H1 (cell line): ENCODE measurements at regions not wholly inside any gene's neighbourhood (a gene's known extent, or its start where the extent isn't known, plus 50 kb on each side); places are given as distances from the start of the nearest gene placed in this dataset.

Experiments used
- CTCF ChIA-PET: fragments of 300-600 bp; sonication (Branson Sonifier 250); formaldehyde crosslinking; loops from one replicate; lab custom pipeline; 2021; ENCODE audit not compliant: partially characterized antibody; lab: Charles Lee
- POLR2A ChIA-PET: fragments of 300-600 bp; sonication (Branson Sonifier 250); formaldehyde crosslinking; loops from one replicate; lab custom pipeline; 2021; ENCODE audit warnings: inconsistent platforms; ENCODE audit not compliant: partially characterized antibody; lab: Charles Lee
- DNase-seq, 2 experiments: peaks; one replicate each; pipeline versions ENCODE4 v3.0.0 to v3.0.0-alpha.2; 2010 to 2022; ENCODE audit warnings: low spot score in 2 of 2, low read depth in 1 of 2, mixed read lengths in 1 of 2
- FAIRE-seq: peaks from 2 replicates; lab custom pipeline; 2011; peaks lifted over from hg19 to GRCh38; lab: Jason Lieb, UNC
- H2AFZ ChIP-seq: 2 replicates; pipeline ENCODE4 v1.8.1; 2012; ENCODE audit warnings: low read length, inconsistent platforms
- H2AK5ac ChIP-seq: 2 replicates; pipeline ENCODE4 v1.6.1; 2013; ENCODE audit warnings: low read depth, low read length
- H2BK120ac ChIP-seq: replicated peaks from 2 replicates; pipeline ENCODE3; 2013; ENCODE audit warnings: low read depth, low read length, inconsistent platforms
- H2BK12ac ChIP-seq: 2 replicates; pipeline ENCODE4 v1.6.1; 2013; ENCODE audit warnings: low read depth, low read length
- H2BK15ac ChIP-seq: 2 replicates; pipeline ENCODE4 v1.6.1; 2013; ENCODE audit warnings: low read length
- H2BK20ac ChIP-seq: 2 replicates; pipeline ENCODE4 v1.6.1; 2013; ENCODE audit warnings: low read length
- H2BK5ac ChIP-seq: 2 replicates; pipeline ENCODE4 v1.6.1; 2013; ENCODE audit warnings: low read depth, low read length
- H3K14ac ChIP-seq: 2 replicates; pipeline ENCODE4 v1.6.1; 2013; ENCODE audit warnings: inconsistent platforms; ENCODE audit not compliant: insufficient read length
- H3K18ac ChIP-seq: 2 replicates; pipeline ENCODE4 v1.6.1; 2013; ENCODE audit warnings: low read length; ENCODE audit errors: extremely low read depth
- H3K23ac ChIP-seq: 2 replicates; pipeline ENCODE4 v1.6.1; 2013; ENCODE audit warnings: inconsistent platforms; ENCODE audit not compliant: insufficient read length
- H3K23me2 ChIP-seq: 2 replicates; pipeline ENCODE4 v1.6.1; 2013; ENCODE audit warnings: low read depth, low read length
- H3K27ac ChIP-seq: 2 replicates; pipeline ENCODE4 v1.6.1; 2011; ENCODE audit warnings: low read depth, low read length, inconsistent platforms
- H3K27me3 ChIP-seq, 4 experiments: replicated peaks in 1 of 4; 1 replicate in 1 of 4; 2 replicates in 3 of 4; pipeline versions ENCODE4 v1.6.1 to v1.8.1; 2011 to 2013; ENCODE audit warnings: low read length in 3 of 4, mild to moderate bottlenecking in 3 of 4, inconsistent platforms in 2 of 4, mixed read lengths in 2 of 4, moderate library complexity in 1 of 4; ENCODE audit not compliant: control insufficient read depth in 3 of 4, insufficient read depth in 3 of 4; ENCODE audit errors: extremely low read depth in 1 of 4
- H3K36me3 ChIP-seq, 4 experiments: 2 replicates each; pipeline versions ENCODE4 v1.6.1 to v1.8.1; 2011 to 2013; ENCODE audit warnings: mild to moderate bottlenecking in 4 of 4, low read length in 3 of 4, moderate library complexity in 2 of 4, control low read depth in 1 of 4, inconsistent platforms in 1 of 4; ENCODE audit not compliant: insufficient read depth in 4 of 4, control insufficient read depth in 2 of 4
- H3K4ac ChIP-seq: replicated peaks from 2 replicates; pipeline ENCODE3; 2013; ENCODE audit warnings: low read length, low read depth, mixed read lengths, inconsistent platforms; ENCODE audit not compliant: insufficient read length
- H3K4me1 ChIP-seq, 4 experiments: replicated peaks in 1 of 4; 1 replicate in 1 of 4; 2 replicates in 3 of 4; pipeline versions ENCODE4 v1.6.1 to v1.8.1; 2011 to 2013; ENCODE audit warnings: low read length in 3 of 4, inconsistent platforms in 2 of 4, mixed read lengths in 1 of 4; ENCODE audit not compliant: insufficient read depth in 4 of 4, control insufficient read depth in 3 of 4
- H3K4me2 ChIP-seq, 2 experiments: 2 replicates each; pipeline versions ENCODE4 v1.6.1 to v1.8.1; 2011 to 2013; ENCODE audit warnings: low read depth in 2 of 2, low read length in 2 of 2, control low read depth in 1 of 2, inconsistent platforms in 1 of 2, mild to moderate bottlenecking in 1 of 2; ENCODE audit not compliant: insufficient read depth in 1 of 2
- H3K4me3 ChIP-seq, 4 experiments: fragments of 200-600, 300-600 bp in 1 of 4; sonication (generic), shearing (Covaris generic), sonication (Bioruptor Twin) in 1 of 4; 2 replicates each; pipeline versions ENCODE4 v1.5.1 to v1.8.1; 2011 to 2016; ENCODE audit warnings: low read length in 4 of 4, low read depth in 3 of 4, control low read depth in 2 of 4, inconsistent platforms in 2 of 4, mild to moderate bottlenecking in 2 of 4, mixed read lengths in 1 of 4, moderate library complexity in 1 of 4; ENCODE audit not compliant: insufficient read depth in 2 of 4; ENCODE audit errors: extremely low read depth in 1 of 4
- H3K56ac ChIP-seq: replicated peaks from 2 replicates; pipeline ENCODE3; 2013; ENCODE audit warnings: low read depth, mild to moderate bottlenecking, mixed read lengths, low read length, inconsistent platforms; ENCODE audit not compliant: insufficient read length
- H3K79me1 ChIP-seq: 2 replicates; pipeline ENCODE4 v1.6.1; 2013; ENCODE audit warnings: low read depth, low read length, control low read depth
- H3K79me2 ChIP-seq, 2 experiments: 2 replicates each; pipeline versions ENCODE4 v1.6.1 to v1.8.1; 2012 to 2013; ENCODE audit warnings: low read length in 2 of 2, mild to moderate bottlenecking in 2 of 2, inconsistent platforms in 1 of 2; ENCODE audit not compliant: insufficient read depth in 2 of 2, control insufficient read depth in 1 of 2
- H3K9ac ChIP-seq, 4 experiments: replicated peaks in 1 of 4; 1 replicate in 1 of 4; 2 replicates in 3 of 4; pipeline versions ENCODE4 v1.6.1 to v1.8.1; 2011 to 2013; ENCODE audit warnings: low read depth in 3 of 4, low read length in 3 of 4, control low read depth in 2 of 4, mild to moderate bottlenecking in 2 of 4, moderate library complexity in 2 of 4, inconsistent platforms in 1 of 4; ENCODE audit errors: extremely low read depth in 1 of 4
- H3K9me3 ChIP-seq, 2 experiments: 2 replicates each; pipeline versions ENCODE4 v1.6.1 to v1.8.1; 2012 to 2013; ENCODE audit warnings: mild to moderate bottlenecking in 2 of 2, moderate library complexity in 2 of 2, control low read depth in 1 of 2, inconsistent platforms in 1 of 2, low read depth in 1 of 2, low read length in 1 of 2, mixed read lengths in 1 of 2; ENCODE audit not compliant: insufficient read depth in 2 of 2
- H4K20me1 ChIP-seq, 2 experiments: replicated peaks in 1 of 2; 2 replicates each; pipeline versions ENCODE3 to v1.8.1; 2011 to 2013; ENCODE audit warnings: inconsistent platforms in 2 of 2, low read length in 2 of 2, mild to moderate bottlenecking in 1 of 2; ENCODE audit not compliant: insufficient read depth in 2 of 2, control insufficient read depth in 1 of 2
- H4K5ac ChIP-seq: 2 replicates; pipeline ENCODE4 v1.6.1; 2013; ENCODE audit warnings: low read length, low read depth, mixed read lengths, inconsistent platforms; ENCODE audit not compliant: insufficient read length
- H4K8ac ChIP-seq: 2 replicates; pipeline ENCODE4 v1.8.0; 2013; ENCODE audit warnings: mild to moderate bottlenecking, moderate library complexity, low read length, inconsistent platforms; ENCODE audit not compliant: insufficient read depth; ENCODE audit errors: extremely low read depth
- H4K91ac ChIP-seq: replicated peaks from 2 replicates; pipeline ENCODE3; 2013; ENCODE audit warnings: low read length, mixed read lengths, inconsistent platforms; ENCODE audit not compliant: insufficient read length
- ASH2L ChIP-seq: fragments of 200-600, 300-600 bp; sonication (generic); IDR thresholded peaks from one replicate; pipeline ENCODE4 v1.7.1; 2017; ENCODE audit warnings: low read length
- CTBP2 ChIP-seq: IDR thresholded peaks from 2 replicates; pipeline ENCODE4 v1.7.0; 2011; ENCODE audit warnings: borderline replicate concordance, mild to moderate bottlenecking, moderate library complexity, mixed read lengths, low read length; ENCODE audit not compliant: insufficient read depth, insufficient read length
- EP300 ChIP-seq, 2 experiments: IDR thresholded peaks; 1 replicate in 1 of 2; 2 replicates in 1 of 2; pipeline ENCODE4 v1.6.1; 2011 to 2012; ENCODE audit warnings: low read depth in 2 of 2, low read length in 2 of 2, mild to moderate bottlenecking in 2 of 2, borderline replicate concordance in 1 of 2, inconsistent platforms in 1 of 2, moderate library complexity in 1 of 2
- MAFK ChIP-seq: IDR thresholded peaks from 2 replicates; pipeline ENCODE4 v1.6.1; 2012; ENCODE audit warnings: low read depth, mild to moderate bottlenecking, improper control_type of control experiment, low read length
- SIRT6 ChIP-seq: IDR thresholded peaks from one replicate; pipeline ENCODE4 v1.7.1; 2012; ENCODE audit warnings: low read length, inconsistent platforms
- SIX5 ChIP-seq: IDR thresholded peaks from 2 replicates; pipeline ENCODE4 v1.6.1; 2011; ENCODE audit warnings: mild to moderate bottlenecking, low read depth, low read length
- SP2 ChIP-seq: IDR thresholded peaks from 2 replicates; pipeline ENCODE4 v1.6.1; 2012; ENCODE audit warnings: mild to moderate bottlenecking, low read length, inconsistent platforms
- WGBS, 2 experiments: shearing (Covaris generic) in 1 of 2; methylation state at CpG; one replicate each; pipeline versions ENCODE4 v1.1.6 to v1.1.7; 2013 to 2015; ENCODE audit warnings: low lambda C conversion rate in 2 of 2, mixed read lengths in 2 of 2, inconsistent platforms in 1 of 2, low coverage in 1 of 2, missing lambda C conversion rate in 1 of 2; ENCODE audit not compliant: insufficient replicate concordance in 2 of 2, insufficient coverage in 1 of 2, insufficient read length in 1 of 2; ENCODE audit errors: extremely low coverage in 1 of 2, missing lambda C conversion rate in 1 of 2; 5-methylcytosine and 5-hydroxymethylcytosine counted together

DNA sequence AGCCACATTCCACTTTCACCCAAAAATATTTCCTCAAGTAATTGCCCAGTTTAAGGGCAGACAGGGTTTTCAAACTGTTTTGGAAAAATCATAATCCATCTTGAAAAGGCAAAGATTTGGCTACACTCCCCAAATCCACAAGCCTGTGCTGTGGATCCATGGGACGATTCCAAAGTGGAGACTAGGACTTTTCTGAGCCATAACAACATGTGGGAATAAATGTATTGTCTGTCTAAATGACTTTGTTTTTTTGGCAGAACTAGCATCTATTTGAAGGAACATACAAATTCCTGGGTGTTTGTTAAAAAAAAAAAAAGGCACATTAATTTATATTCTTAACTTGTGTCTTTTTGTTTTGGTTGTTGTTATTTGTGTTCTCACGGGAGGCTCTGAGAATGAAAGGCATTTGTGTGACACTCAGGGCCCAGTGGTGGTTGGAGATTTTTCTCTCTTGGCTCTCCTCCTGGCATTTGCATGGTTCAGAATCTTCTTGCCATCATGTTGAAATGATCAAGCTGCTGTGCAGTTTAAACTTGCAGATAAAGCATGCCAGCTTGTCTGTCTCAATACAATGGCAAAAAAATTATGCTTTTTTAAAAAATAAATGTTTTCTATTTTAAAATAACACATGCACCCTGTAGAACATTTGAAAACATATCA, 277.4 kb downstream of the EN1 start:
- Histone ChIP-seq H3K56ac (no peak overlapping the region), H2BK120ac (no peak overlapping the region), H2AK5ac (no peak overlapping the region), H3K36me3 (no peaks in the 10 kb centered on the region), H3K79me2 (no peaks in the 10 kb centered on the region), H2BK15ac (no peak overlapping the region), H3K79me1 (no peaks in the 10 kb centered on the region), H3K27ac (no peak overlapping the region), H3K9me3 (no peaks in the 10 kb centered on the region), H4K8ac (no peak overlapping the region), H3K27me3 (no peaks in the 10 kb centered on the region), H3K4me1 (no peaks in the 10 kb centered on the region), H4K91ac (no peak overlapping the region), H4K5ac (no peak overlapping the region), H3K9ac (no peak overlapping the region), H2BK20ac (no peak overlapping the region), H2AFZ (no peak overlapping the region), H3K18ac (no peak overlapping the region), H3K4ac (no peak overlapping the region), H3K23me2 (no peaks in the 10 kb centered on the region), H2BK12ac (no peak overlapping the region), H3K23ac (no peak overlapping the region), H3K4me3 (no peak overlapping the region), H4K20me1 (no peaks in the 10 kb centered on the region), H2BK5ac (no peak overlapping the region), H3K4me2 (no peak overlapping the region), H3K14ac (no peak overlapping the region)
- no peak for DNase-seq
- TF ChIP-seq SIRT6 = no peak
- TF ChIP-seq ASH2L = no peak
- no peak for TF ChIP-seq SP2
- TF ChIP-seq SIX5 = no peak
- no peak for TF ChIP-seq EP300 (IDR thresholded peaks at IDR 0.05; ENCODE audit: borderline replicate concordance in 1 of 2, low read depth in 2 of 2, low read length in 2 of 2)
- TF ChIP-seq MAFK = no peak
- TF ChIP-seq CTBP2 = no peak
- ChIA-PET CTCF (interaction anchor here (1.2 kb wide), 1 partner anchor 23 kb away, joined by 3 read pairs; no protein-coding TSS in a partner anchor), POLR2A (no interaction called here)
- no peak for FAIRE-seq
- WGBS, 2 experiments = 90% methylated on average over 2 of the region's 2 CpGs; no CpG with 5 or more reads in 1 of the 2 experiments
